OCI-LY7 (cell line): ENCODE measurements at regions not wholly inside any gene's neighbourhood (a gene's known extent, or its start where the extent isn't known, plus 50 kb on each side); places are given as distances from the start of the nearest gene placed in this dataset.

ENCODE experiments used
- CTCF ChIP-seq: fragments of 200-600 bp; sonication (generic); conservative IDR thresholded peaks from 2 replicates; pipeline ENCODE4 v1.5.1; 2014; ENCODE audit warnings: mild to moderate bottlenecking, antibody characterized with exemption, low read length, moderate library complexity, mixed read lengths
- EZH2phosphoT487 ChIP-seq: fragments of 200-600 bp; sonication (generic); IDR thresholded peaks from 2 replicates; pipeline ENCODE4 v1.6.1; 2018; ENCODE audit warnings: low read depth, borderline replicate concordance, mild to moderate bottlenecking, mixed run types, antibody characterized with exemption, low read length, moderate library complexity, mixed read lengths

DNA sequence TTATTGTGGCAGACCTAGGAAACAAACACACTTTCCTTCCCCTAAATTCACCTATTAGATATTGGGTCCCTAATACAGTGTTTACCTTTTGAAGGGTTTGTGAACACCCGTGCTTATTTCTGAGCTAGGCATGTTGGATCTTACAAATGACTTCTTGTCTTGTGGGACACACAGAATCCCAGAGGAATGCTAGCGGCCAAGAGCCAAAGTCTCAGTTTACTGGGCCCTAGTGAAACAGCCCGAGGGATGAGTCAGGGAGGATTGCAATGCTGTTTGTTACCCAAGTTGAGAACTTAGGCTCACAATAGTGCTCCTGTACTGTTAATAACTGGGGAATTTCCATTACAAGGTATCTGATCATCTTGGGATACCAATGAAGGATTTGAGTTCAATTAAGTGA, 100.1 kb upstream of the AKT3 start:
- no peak for TF ChIP-seq CTCF
- TF ChIP-seq EZH2phosphoT487 = no peak
